ENCODE measurements at regions not wholly inside any gene's neighbourhood (a gene's known extent, or its start where the extent isn't known, plus 50 kb on each side); places are given as distances from the start of the nearest gene placed in this dataset.
"Not testable (repeated sequence)": the region's sequence is repeated elsewhere in the genome, so short reads cannot be mapped to it uniquely, and the experiment has no call there.

DNA sequence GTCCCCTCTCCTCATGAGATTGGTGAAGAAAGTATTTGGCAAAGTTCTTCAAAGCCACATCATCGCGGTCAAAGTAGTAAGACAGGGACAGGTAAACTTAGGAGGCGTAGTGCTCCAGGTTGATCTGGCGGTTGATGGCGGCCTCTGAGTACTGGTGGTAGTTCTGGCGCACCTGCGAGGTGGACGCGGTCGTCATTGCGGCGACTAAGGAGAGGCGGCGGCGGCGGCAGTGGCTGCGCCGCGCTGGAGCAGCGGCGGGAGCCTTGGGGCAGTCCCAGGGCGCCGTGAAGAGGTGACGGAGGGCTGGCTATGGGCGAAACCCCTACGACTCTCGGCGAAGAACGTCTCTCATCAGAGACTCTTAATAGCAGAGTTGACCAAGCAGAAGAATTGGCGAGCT lies 107.2 kb upstream of the UBE2E3 start:
- ChIA-PET POLR2A (ENCODE audit: unreplicated experiment) (no interaction called here), CTCF (no interaction called here)
- Histone ChIP-seq H3K79me2 (ENCODE audit: low read length) (no peaks in the 10 kb centered on the region), H4K20me1 (ENCODE audit: low read length) (no peaks in the 10 kb centered on the region), H3K4me2 (ENCODE audit: low read length) (no peak overlapping the region), H3K9me3 (ENCODE audit: low read length) (no peaks in the 10 kb centered on the region), H3K4me1 (ENCODE audit: insufficient read depth, low read length) (no peaks in the 10 kb centered on the region), H3K9me2 (replicated peaks; ENCODE audit: low read length) (no peaks in the 10 kb centered on the region), H3K27ac (ENCODE audit: low read length) (no peak overlapping the region), H3K27me3 (ENCODE audit: low read length) (no peaks in the 10 kb centered on the region), H3K9ac (ENCODE audit: low read length) (no peak overlapping the region), H3K4me3 (ENCODE audit: low read length) (no peak overlapping the region), H3F3A (ENCODE audit: low read length, unreplicated experiment) (no peaks in the 10 kb centered on the region), H3K36me3 (ENCODE audit: low read depth, low read length) (no peaks in the 10 kb centered on the region), H2AFZ (ENCODE audit: low read length) (no peak overlapping the region)
- DNase-seq (no peak), ATAC-seq (no peak)
- no TSS peak for BruUV-seq (replicated peaks)
- intact Hi-C loops (cut with micrococcal nuclease) = no loop called here
- TF ChIP-seq EZH2phosphoT487 (IDR thresholded peaks at IDR 0.05; ENCODE audit: borderline replicate concordance, low read length) (no peak), CTCF (conservative IDR thresholded peaks at IDR 0.05; ENCODE audit: low read depth, low read length) (no peak), EZH2 (IDR thresholded peaks at IDR 0.05; ENCODE audit: low read length, unreplicated experiment) (no peak)

- H3K4me2 ChIP-seq (ENCODE audit: low read length); H3K27ac ChIP-seq (ENCODE audit: low read length); H2AFZ ChIP-seq (ENCODE audit: low read length); H3K4me1 ChIP-seq (ENCODE audit: insufficient read depth, low read length); H3K27me3 ChIP-seq (ENCODE audit: low read length); H3F3A ChIP-seq (ENCODE audit: low read length, unreplicated experiment); H3K9me3 ChIP-seq (ENCODE audit: low read length); intact Hi-C loops (cut with micrococcal nuclease); CTCF ChIA-PET; ATAC-seq; H3K36me3 ChIP-seq (ENCODE audit: low read depth, low read length); POLR2A ChIA-PET (ENCODE audit: unreplicated experiment); H4K20me1 ChIP-seq (ENCODE audit: low read length); H3K9ac ChIP-seq (ENCODE audit: low read length); H3K9me2 ChIP-seq (replicated peaks; ENCODE audit: low read length); H3K4me3 ChIP-seq (ENCODE audit: low read length); H3K79me2 ChIP-seq (ENCODE audit: low read length); DNase-seq: not testable (repeated sequence)
- TSS peak; percentile 29 for BruUV-seq (replicated peaks)
These were observed 107.6 kb upstream of the UBE2E3 start for GRCh38 chr2:180872781-180873180.

GRCh38 chr2:180872255-180872654 lies 108.2 kb upstream of the UBE2E3 start:
- Histone ChIP-seq H3K79me2 (ENCODE audit: low read length) (no peaks in the 10 kb centered on the region), H3K9me3 (ENCODE audit: low read length) (no peaks in the 10 kb centered on the region), H3K36me3 (ENCODE audit: low read depth, low read length) (no peaks in the 10 kb centered on the region), H3K27me3 (ENCODE audit: low read length) (no peaks in the 10 kb centered on the region), H4K20me1 (ENCODE audit: low read length) (no peaks in the 10 kb centered on the region), H3K9ac (ENCODE audit: low read length) (no peak overlapping the region), H2AFZ (ENCODE audit: low read length) (no peak overlapping the region), H3F3A (ENCODE audit: low read length, unreplicated experiment) (no peaks in the 10 kb centered on the region), H3K4me3 (ENCODE audit: low read length) (no peak overlapping the region), H3K4me2 (ENCODE audit: low read length) (no peak overlapping the region), H3K9me2 (replicated peaks; ENCODE audit: low read length) (no peaks in the 10 kb centered on the region), H3K4me1 (ENCODE audit: insufficient read depth, low read length) (no peaks in the 10 kb centered on the region), H3K27ac (ENCODE audit: low read length) (no peak overlapping the region)
- ChIA-PET POLR2A (ENCODE audit: unreplicated experiment) (no interaction called here), CTCF (no interaction called here)
- intact Hi-C loops (cut with micrococcal nuclease) = no loop called here
- ATAC-seq (no peak), DNase-seq (no peak)
- TF ChIP-seq CTCF (conservative IDR thresholded peaks at IDR 0.05; ENCODE audit: low read depth, low read length) (no peak), EZH2phosphoT487 (IDR thresholded peaks at IDR 0.05; ENCODE audit: borderline replicate concordance, low read length) (no peak), EZH2 (IDR thresholded peaks at IDR 0.05; ENCODE audit: low read length, unreplicated experiment) (no peak)
- no TSS peak for BruUV-seq (replicated peaks)
